Smooth muscle cell (in vitro differentiated cells): ENCODE measurements at regions not wholly inside any gene's neighbourhood (a gene's known extent, or its start where the extent isn't known, plus 50 kb on each side); places are given as distances from the start of the nearest gene placed in this dataset.

Experiments used
- DNase-seq: peaks from one replicate; lab custom pipeline; 2025; ENCODE audit not compliant: unreplicated experiment; lab: John Stamatoyannopoulos, UW
- H2AFZ ChIP-seq: fragments of 200-600 bp; sonication (generic); 2 replicates; pipeline ENCODE4 v1.6.0; 2016; ENCODE audit warnings: antibody characterized with exemption, low read depth, mild to moderate bottlenecking
- H3F3A ChIP-seq: fragments of 200-600 bp; sonication (generic); 2 replicates; pipeline ENCODE4 v1.6.0; 2017; ENCODE audit warnings: antibody characterized with exemption, low read depth
- H3K27ac ChIP-seq: fragments of 200-600 bp; sonication (generic); 2 replicates; pipeline ENCODE4 v1.5.1; 2016; ENCODE audit warnings: low read depth, mild to moderate bottlenecking
- H3K27me3 ChIP-seq: fragments of 200-600 bp; sonication (generic); 2 replicates; pipeline ENCODE4 v1.6.1; 2016; ENCODE audit warnings: low read depth, mild to moderate bottlenecking
- H3K36me3 ChIP-seq: fragments of 200-600 bp; sonication (generic); 2 replicates; pipeline ENCODE4 v1.5.1; 2016; ENCODE audit warnings: low read depth
- H3K4me1 ChIP-seq: fragments of 200-600 bp; sonication (generic); 2 replicates; pipeline ENCODE4 v1.5.1; 2016; ENCODE audit warnings: low read depth
- H3K4me2 ChIP-seq: fragments of 200-600 bp; sonication (generic); 2 replicates; pipeline ENCODE4 v1.6.0; 2016; ENCODE audit warnings: mild to moderate bottlenecking
- H3K4me3 ChIP-seq: fragments of 200-600 bp; sonication (generic); 2 replicates; pipeline ENCODE4 v1.5.1; 2016; ENCODE audit warnings: mild to moderate bottlenecking
- H3K79me2 ChIP-seq: fragments of 200-600 bp; sonication (generic); 2 replicates; pipeline ENCODE4 v1.6.0; 2016; ENCODE audit warnings: low read depth, mild to moderate bottlenecking
- H3K9ac ChIP-seq: fragments of 200-600 bp; sonication (generic); 2 replicates; pipeline ENCODE4 v1.6.0; 2016; ENCODE audit warnings: low read depth
- H3K9me3 ChIP-seq: fragments of 200-600 bp; sonication (generic); replicated peaks from 2 replicates; pipeline ENCODE4 v1.5.1; 2016; ENCODE audit warnings: low read depth
- H4K20me1 ChIP-seq: fragments of 200-600 bp; sonication (generic); 2 replicates; pipeline ENCODE4 v1.6.0; 2016; ENCODE audit warnings: low read depth
- WGBS: methylation state at CpG from one replicate; pipeline ENCODE4 v1.1.7; 2016; ENCODE audit warnings: low lambda C conversion rate; 5-methylcytosine and 5-hydroxymethylcytosine counted together
- TF ChIP-seq, protein P1 (sequence below): fragments of 200-600 bp; sonication (generic); IDR thresholded peaks from 2 replicates; pipeline ENCODE4 v1.5.1; 2017; ENCODE audit warnings: borderline replicate concordance, mild to moderate bottlenecking, antibody characterized with exemption; ENCODE audit not compliant: insufficient read depth, poor library complexity, severe bottlenecking

DNA sequence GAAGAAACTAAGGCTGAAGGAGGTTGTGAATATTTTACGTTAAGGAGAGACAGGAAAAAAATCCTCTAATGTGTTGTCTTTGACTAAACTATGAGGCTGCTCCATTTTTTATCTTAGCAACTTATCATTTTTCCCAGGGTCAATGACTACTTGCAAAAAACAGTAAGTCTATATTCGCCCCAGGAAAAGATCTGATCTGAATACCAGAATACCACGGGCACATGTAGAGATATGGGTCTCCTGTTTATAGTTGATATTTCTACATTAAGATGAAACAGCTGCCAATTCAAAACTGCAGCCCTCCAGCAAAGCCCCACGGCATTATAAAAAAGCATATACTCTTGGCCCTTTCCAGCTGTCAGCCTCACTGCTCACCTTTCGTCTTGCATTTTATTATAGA lies 358.4 kb downstream of the SH2D4B start:
- Histone ChIP-seq H2AFZ (no peak overlapping the region), H3K36me3 (no peaks in the 10 kb centered on the region), H3K4me1 (no peaks in the 10 kb centered on the region), H3K9me3 (no peaks in the 10 kb centered on the region), H3K27ac (no peak overlapping the region), H3K4me2 (no peak overlapping the region), H4K20me1 (no peaks in the 10 kb centered on the region), H3K27me3 (no peaks in the 10 kb centered on the region), H3F3A (no peaks in the 10 kb centered on the region), H3K79me2 (no peaks in the 10 kb centered on the region), H3K9ac (no peak overlapping the region), H3K4me3 (no peak overlapping the region)
- TF ChIP-seq, protein P1, sequence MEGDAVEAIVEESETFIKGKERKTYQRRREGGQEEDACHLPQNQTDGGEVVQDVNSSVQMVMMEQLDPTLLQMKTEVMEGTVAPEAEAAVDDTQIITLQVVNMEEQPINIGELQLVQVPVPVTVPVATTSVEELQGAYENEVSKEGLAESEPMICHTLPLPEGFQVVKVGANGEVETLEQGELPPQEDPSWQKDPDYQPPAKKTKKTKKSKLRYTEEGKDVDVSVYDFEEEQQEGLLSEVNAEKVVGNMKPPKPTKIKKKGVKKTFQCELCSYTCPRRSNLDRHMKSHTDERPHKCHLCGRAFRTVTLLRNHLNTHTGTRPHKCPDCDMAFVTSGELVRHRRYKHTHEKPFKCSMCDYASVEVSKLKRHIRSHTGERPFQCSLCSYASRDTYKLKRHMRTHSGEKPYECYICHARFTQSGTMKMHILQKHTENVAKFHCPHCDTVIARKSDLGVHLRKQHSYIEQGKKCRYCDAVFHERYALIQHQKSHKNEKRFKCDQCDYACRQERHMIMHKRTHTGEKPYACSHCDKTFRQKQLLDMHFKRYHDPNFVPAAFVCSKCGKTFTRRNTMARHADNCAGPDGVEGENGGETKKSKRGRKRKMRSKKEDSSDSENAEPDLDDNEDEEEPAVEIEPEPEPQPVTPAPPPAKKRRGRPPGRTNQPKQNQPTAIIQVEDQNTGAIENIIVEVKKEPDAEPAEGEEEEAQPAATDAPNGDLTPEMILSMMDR = no peak
- WGBS = 79% methylated on average over 5 of the region's 5 CpGs
- DNase-seq = no peak

DNA sequence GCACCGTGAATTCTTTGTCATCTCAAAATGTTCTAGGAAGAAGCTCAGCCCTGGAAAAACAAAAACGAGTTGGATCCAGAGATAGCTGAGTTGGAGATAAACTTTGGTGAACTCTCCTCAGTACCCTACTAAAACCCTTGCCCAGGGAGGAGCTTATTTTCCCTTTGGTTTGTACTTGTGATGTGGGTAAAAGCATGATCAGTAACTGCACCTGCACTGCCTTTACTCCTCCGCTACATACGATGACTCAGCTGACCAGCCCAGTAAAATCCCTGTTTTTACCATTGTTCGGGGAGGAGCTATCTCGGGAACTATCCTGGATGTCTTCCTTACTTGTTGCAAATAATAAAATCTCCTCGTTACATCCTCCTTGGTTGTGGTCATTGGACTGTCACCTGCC lies 359.3 kb downstream of the SH2D4B start:
- Histone ChIP-seq H3K36me3 (no peaks in the 10 kb centered on the region), H3K4me3 (no peak overlapping the region), H3K79me2 (no peaks in the 10 kb centered on the region), H3K4me2 (no peak overlapping the region), H4K20me1 (no peaks in the 10 kb centered on the region), H3K27me3 (no peaks in the 10 kb centered on the region), H3F3A (no peaks in the 10 kb centered on the region), H3K9ac (no peak overlapping the region), H2AFZ (no peak overlapping the region), H3K27ac (no peak overlapping the region), H3K9me3 (no peaks in the 10 kb centered on the region), H3K4me1 (no peaks in the 10 kb centered on the region)
- 80% methylated on average over 7 of the region's 7 CpGs for WGBS
- DNase-seq = no peak
- TF ChIP-seq, protein P1 = no peak

DNA sequence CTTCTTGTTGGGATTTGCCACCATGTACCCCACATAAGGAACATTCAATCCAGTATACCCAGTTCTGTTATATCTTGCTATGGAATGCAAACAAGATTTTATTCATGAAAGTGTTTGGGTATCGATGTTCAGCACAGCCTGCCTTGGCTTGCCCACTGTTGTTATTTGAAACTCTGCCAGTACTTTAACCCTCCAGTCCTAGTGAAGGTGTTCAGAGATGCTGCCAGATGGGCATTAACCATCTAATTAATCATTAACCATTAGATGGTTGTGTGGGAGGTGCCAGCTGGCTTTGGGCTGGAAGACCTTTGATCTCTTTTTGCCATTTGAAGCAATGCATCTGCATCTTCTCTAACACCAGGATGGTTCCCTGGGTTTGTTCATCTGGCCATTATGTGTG lies 363.0 kb downstream of the SH2D4B start:
- DNase-seq = no peak
- WGBS = 89% methylated on average over 1 of the region's 1 CpG
- Histone ChIP-seq H3K9me3 (no peaks in the 10 kb centered on the region), H3K4me1 (no peaks in the 10 kb centered on the region), H3K79me2 (no peaks in the 10 kb centered on the region), H3F3A (no peaks in the 10 kb centered on the region), H3K4me2 (no peak overlapping the region), H3K4me3 (no peak overlapping the region), H3K27ac (no peak overlapping the region), H2AFZ (no peak overlapping the region), H3K9ac (no peak overlapping the region), H3K27me3 (no peaks in the 10 kb centered on the region), H4K20me1 (no peaks in the 10 kb centered on the region), H3K36me3 (no peaks in the 10 kb centered on the region)
- TF ChIP-seq, protein P1 = no peak

DNA sequence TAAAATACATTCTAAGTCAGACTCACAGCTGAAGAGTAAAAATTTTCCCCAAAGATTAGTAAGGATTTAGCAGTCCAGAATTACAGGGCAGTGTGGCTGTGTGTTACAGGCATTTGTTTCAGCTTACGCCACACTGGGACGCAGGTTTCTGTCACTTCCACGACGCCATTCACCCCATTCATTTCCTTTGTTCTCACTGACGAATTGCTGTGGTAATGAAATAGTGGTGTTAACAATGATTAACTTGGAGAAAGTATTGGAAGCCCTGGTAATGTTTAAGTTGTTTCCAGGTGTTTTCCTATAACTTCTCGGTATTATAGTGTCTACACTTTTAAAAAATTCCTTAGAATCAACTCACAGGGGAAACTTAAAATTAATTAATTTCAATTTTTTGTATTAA lies 370.9 kb downstream of the SH2D4B start:
- Histone ChIP-seq H3K4me1 (no peaks in the 10 kb centered on the region), H3K36me3 (no peaks in the 10 kb centered on the region), H3K27ac (no peak overlapping the region), H3K4me2 (no peak overlapping the region), H3K79me2 (no peaks in the 10 kb centered on the region), H3K9ac (no peak overlapping the region), H3K4me3 (no peak overlapping the region), H4K20me1 (no peaks in the 10 kb centered on the region), H3K9me3 (no peaks in the 10 kb centered on the region), H3F3A (no peaks in the 10 kb centered on the region), H2AFZ (no peak overlapping the region), H3K27me3 (no peaks in the 10 kb centered on the region)
- no peak for DNase-seq
- TF ChIP-seq, protein P1 = no peak
- WGBS = 77% methylated on average over 6 of the region's 6 CpGs
